ENCODE measurements at regions not wholly inside any gene's neighbourhood (a gene's known extent, or its start where the extent isn't known, plus 50 kb on each side); places are given as distances from the start of the nearest gene placed in this dataset.

- no peaks in the 10 kb centered on the region for H3K27me3 ChIP-seq (ENCODE audit: control insufficient read depth, insufficient read depth, low read length)
- TF ChIP-seq, protein P1, sequence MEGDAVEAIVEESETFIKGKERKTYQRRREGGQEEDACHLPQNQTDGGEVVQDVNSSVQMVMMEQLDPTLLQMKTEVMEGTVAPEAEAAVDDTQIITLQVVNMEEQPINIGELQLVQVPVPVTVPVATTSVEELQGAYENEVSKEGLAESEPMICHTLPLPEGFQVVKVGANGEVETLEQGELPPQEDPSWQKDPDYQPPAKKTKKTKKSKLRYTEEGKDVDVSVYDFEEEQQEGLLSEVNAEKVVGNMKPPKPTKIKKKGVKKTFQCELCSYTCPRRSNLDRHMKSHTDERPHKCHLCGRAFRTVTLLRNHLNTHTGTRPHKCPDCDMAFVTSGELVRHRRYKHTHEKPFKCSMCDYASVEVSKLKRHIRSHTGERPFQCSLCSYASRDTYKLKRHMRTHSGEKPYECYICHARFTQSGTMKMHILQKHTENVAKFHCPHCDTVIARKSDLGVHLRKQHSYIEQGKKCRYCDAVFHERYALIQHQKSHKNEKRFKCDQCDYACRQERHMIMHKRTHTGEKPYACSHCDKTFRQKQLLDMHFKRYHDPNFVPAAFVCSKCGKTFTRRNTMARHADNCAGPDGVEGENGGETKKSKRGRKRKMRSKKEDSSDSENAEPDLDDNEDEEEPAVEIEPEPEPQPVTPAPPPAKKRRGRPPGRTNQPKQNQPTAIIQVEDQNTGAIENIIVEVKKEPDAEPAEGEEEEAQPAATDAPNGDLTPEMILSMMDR (conservative IDR thresholded peaks at IDR 0.05 in 1 of 2, IDR thresholded peaks at IDR 0.05 in 1 of 2; ENCODE audit: low read depth in 1 of 2, low read length in 2 of 2) = no peak
- TF ChIP-seq EZH2 (IDR thresholded peaks at IDR 0.05; ENCODE audit: low read length, missing control alignments) = no peak
These were observed 123.3 kb downstream of the BEGAIN start for GRCh38 chr14:100463937-100464336.

GRCh38 chr14:100466111-100466856 is 120.9 kb downstream of the BEGAIN start:
- TF ChIP-seq, protein P1 (conservative IDR thresholded peaks at IDR 0.05 in 1 of 2, IDR thresholded peaks at IDR 0.05 in 1 of 2; ENCODE audit: low read depth in 1 of 2, low read length in 2 of 2) = no peak
- TF ChIP-seq EZH2 (IDR thresholded peaks at IDR 0.05; ENCODE audit: low read length, missing control alignments) = no peak

More at GRCh38 chr14:100463937-100464336, 123.3 kb downstream of the BEGAIN start:
- H3K4me3 ChIP-seq (replicated peaks in 1 of 4; ENCODE audit: control extremely low read depth in 1 of 4, insufficient read depth in 1 of 4, low read depth in 3 of 4, low read length in 4 of 4) = no peak overlapping the region
- H3K9ac ChIP-seq (ENCODE audit: insufficient read depth, low read length) = no peak overlapping the region
- no peaks in the 10 kb centered on the region for H3K36me3 ChIP-seq (ENCODE audit: control insufficient read depth, insufficient read depth, low read length)
- H3K79me2 ChIP-seq (ENCODE audit: control insufficient read depth, insufficient read depth, low read length) = no peaks in the 10 kb centered on the region
- DNase-seq (ENCODE audit: low read depth in 2 of 2) = no peak
- no peaks in the 10 kb centered on the region for H4K20me1 ChIP-seq (ENCODE audit: control insufficient read depth, extremely low read depth, insufficient read depth, low read length)
- H3K4me2 ChIP-seq (ENCODE audit: extremely low read depth, insufficient read depth, low read length) = no peak overlapping the region
- H3K27ac ChIP-seq (ENCODE audit: insufficient read depth, low read length) = no peak overlapping the region
- H2AFZ ChIP-seq (ENCODE audit: low read length) = no peak overlapping the region
- H3K9me3 ChIP-seq (ENCODE audit: control insufficient read depth, insufficient read depth, low read depth, low read length) = no peaks in the 10 kb centered on the region
- H3K4me1 ChIP-seq (ENCODE audit: control insufficient read depth, extremely low read depth, insufficient read depth, low read length) = no peaks in the 10 kb centered on the region

DNA sequence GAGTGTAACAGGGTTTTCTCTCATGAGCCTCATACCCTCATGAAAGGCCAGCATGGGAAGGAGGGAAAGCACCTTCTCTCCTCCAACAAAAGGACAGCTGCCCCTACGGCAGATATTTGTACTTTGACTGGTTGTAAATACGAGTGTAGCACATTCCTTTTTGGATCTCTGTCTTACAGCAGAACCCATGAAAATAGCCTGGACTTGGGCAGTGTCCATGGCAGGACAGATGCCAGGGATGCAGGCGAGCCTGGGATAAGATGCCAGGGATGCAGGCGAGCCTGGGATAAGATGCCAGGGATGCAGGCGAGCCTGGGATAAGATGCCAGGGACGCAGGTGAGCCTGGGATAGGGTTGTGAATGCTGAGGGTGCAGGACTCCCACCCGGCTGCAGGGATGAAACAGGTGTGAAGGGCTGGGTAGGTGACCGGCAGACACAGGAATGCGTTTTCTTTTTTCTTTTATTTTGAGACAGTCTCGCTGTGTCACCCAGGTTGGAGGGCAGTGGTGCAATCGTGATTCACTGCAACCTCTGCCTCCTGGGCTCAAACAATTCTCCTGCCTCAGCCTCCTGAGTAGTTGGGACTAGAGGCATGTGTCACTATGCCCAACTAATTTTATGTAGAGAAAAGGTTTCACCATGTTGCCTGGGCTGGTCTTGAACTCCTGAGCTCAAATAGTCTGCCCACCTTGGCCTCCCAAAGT is 120.0 kb downstream of the BEGAIN start:
- Histone ChIP-seq H3K4me2 (ENCODE audit: extremely low read depth, insufficient read depth, low read length) (no peak overlapping the region), H3K27ac (ENCODE audit: insufficient read depth, low read length) (no peak overlapping the region)

More at GRCh38 chr14:100466111-100466856, 120.9 kb downstream of the BEGAIN start:
- no peak overlapping the region for H3K4me2 ChIP-seq (ENCODE audit: extremely low read depth, insufficient read depth, low read length)
- no peak overlapping the region for H3K4me3 ChIP-seq (replicated peaks in 1 of 4; ENCODE audit: control extremely low read depth in 1 of 4, insufficient read depth in 1 of 4, low read depth in 3 of 4, low read length in 4 of 4)
- H3K4me1 ChIP-seq (ENCODE audit: control insufficient read depth, extremely low read depth, insufficient read depth, low read length) = no peaks in the 10 kb centered on the region
- no peaks in the 10 kb centered on the region for H3K9me3 ChIP-seq (ENCODE audit: control insufficient read depth, insufficient read depth, low read depth, low read length)
- no peak overlapping the region for H3K27ac ChIP-seq (ENCODE audit: insufficient read depth, low read length)
- no peaks in the 10 kb centered on the region for H4K20me1 ChIP-seq (ENCODE audit: control insufficient read depth, extremely low read depth, insufficient read depth, low read length)
- no peak for DNase-seq (ENCODE audit: low read depth in 2 of 2)
- no peak overlapping the region for H3K9ac ChIP-seq (ENCODE audit: insufficient read depth, low read length)
- H3K27me3 ChIP-seq (ENCODE audit: control insufficient read depth, insufficient read depth, low read length) = no peaks in the 10 kb centered on the region
- no peak overlapping the region for H2AFZ ChIP-seq (ENCODE audit: low read length)
- no peaks in the 10 kb centered on the region for H3K79me2 ChIP-seq (ENCODE audit: control insufficient read depth, insufficient read depth, low read length)
- no peaks in the 10 kb centered on the region for H3K36me3 ChIP-seq (ENCODE audit: control insufficient read depth, insufficient read depth, low read length)

More for the DNA sequence above, 120.0 kb downstream of the BEGAIN start:
- H3K9ac ChIP-seq (ENCODE audit: insufficient read depth, low read length) = no peak overlapping the region
- no peaks in the 10 kb centered on the region for H3K9me3 ChIP-seq (ENCODE audit: control insufficient read depth, insufficient read depth, low read depth, low read length)
- H3K79me2 ChIP-seq (ENCODE audit: control insufficient read depth, insufficient read depth, low read length) = no peaks in the 10 kb centered on the region
- no peaks in the 10 kb centered on the region for H3K27me3 ChIP-seq (ENCODE audit: control insufficient read depth, insufficient read depth, low read length)
- H3K4me3 ChIP-seq (replicated peaks in 1 of 4; ENCODE audit: control extremely low read depth in 1 of 4, insufficient read depth in 1 of 4, low read depth in 3 of 4, low read length in 4 of 4) = no peak overlapping the region
- H2AFZ ChIP-seq (ENCODE audit: low read length) = no peak overlapping the region
- H4K20me1 ChIP-seq (ENCODE audit: control insufficient read depth, extremely low read depth, insufficient read depth, low read length) = no peaks in the 10 kb centered on the region
- no peaks in the 10 kb centered on the region for H3K4me1 ChIP-seq (ENCODE audit: control insufficient read depth, extremely low read depth, insufficient read depth, low read length)
- TF ChIP-seq, protein P1 (conservative IDR thresholded peaks at IDR 0.05 in 1 of 2, IDR thresholded peaks at IDR 0.05 in 1 of 2; ENCODE audit: low read depth in 1 of 2, low read length in 2 of 2) = no peak
- TF ChIP-seq EZH2 (IDR thresholded peaks at IDR 0.05; ENCODE audit: low read length, missing control alignments) = no peak
- H3K36me3 ChIP-seq (ENCODE audit: control insufficient read depth, insufficient read depth, low read length) = no peaks in the 10 kb centered on the region
- DNase-seq (ENCODE audit: low read depth in 2 of 2) = no peak

Data from fibroblast of lung (primary cell).